GM23338 (cell line): ENCODE measurements at regions not wholly inside any gene's neighbourhood (a gene's known extent, or its start where the extent isn't known, plus 50 kb on each side); places are given as distances from the start of the nearest gene placed in this dataset.

Experiments used
- ATAC-seq: fragments of 200-7000 bp; cut with Tn5 transposase; 3 replicates; pipeline ENCODE4 v1.9.1; 2020
- DNase-seq: peaks from one replicate; pipeline ENCODE4 v3.0.0-alpha.2; 2015; ENCODE audit warnings: low spot score
- H2AFZ ChIP-seq: fragments of 200-600 bp; sonication (generic); 2 replicates; pipeline ENCODE4 v1.8.0; 2016; ENCODE audit warnings: antibody characterized with exemption, mild to moderate bottlenecking, moderate library complexity
- H3F3A ChIP-seq: fragments of 200-600 bp; sonication (generic); replicated peaks from 2 replicates; pipeline ENCODE4 v1.8.0; 2017; ENCODE audit warnings: antibody characterized with exemption, mixed run types, low read depth
- H3K27ac ChIP-seq: fragments of 200-600 bp; sonication (generic); 2 replicates; pipeline ENCODE4 v1.6.1; 2016; ENCODE audit warnings: low read depth
- H3K27me3 ChIP-seq: fragments of 200-600 bp; sonication (generic); 2 replicates; pipeline ENCODE4 v1.8.0; 2016; ENCODE audit warnings: mild to moderate bottlenecking, mixed run types, moderate library complexity; ENCODE audit not compliant: insufficient read depth
- H3K36me3 ChIP-seq: fragments of 200-600 bp; sonication (generic); 2 replicates; pipeline ENCODE4 v1.8.0; 2016; ENCODE audit warnings: mild to moderate bottlenecking; ENCODE audit not compliant: insufficient read depth
- H3K4me1 ChIP-seq: fragments of 200-600 bp; sonication (generic); 2 replicates; pipeline ENCODE4 v1.8.0; 2016; ENCODE audit warnings: mild to moderate bottlenecking, moderate library complexity; ENCODE audit not compliant: insufficient read depth
- H3K4me2 ChIP-seq: fragments of 200-600 bp; sonication (generic); 2 replicates; pipeline ENCODE4 v1.7.1; 2017; ENCODE audit warnings: mixed run types
- H3K4me3 ChIP-seq: fragments of 200-600 bp; sonication (generic); 2 replicates; pipeline ENCODE4 v1.6.1; 2016; ENCODE audit warnings: mixed run types
- H3K79me2 ChIP-seq: fragments of 200-600 bp; sonication (generic); replicated peaks from 2 replicates; pipeline ENCODE4 v1.8.0; 2017; ENCODE audit warnings: mild to moderate bottlenecking; ENCODE audit not compliant: insufficient read depth
- H3K9me2 ChIP-seq: fragments of 200-600 bp; sonication (generic); 2 replicates; pipeline ENCODE4 v1.8.0; 2017; ENCODE audit not compliant: insufficient read depth
- H4K20me1 ChIP-seq: fragments of 200-600 bp; sonication (generic); replicated peaks from 2 replicates; pipeline ENCODE4 v1.8.0; 2017; ENCODE audit warnings: mild to moderate bottlenecking; ENCODE audit not compliant: insufficient read depth
- H3K27ac Mint-ChIP-seq: 2 replicates; pipeline ENCODE4 v1.8.0; 2020; ENCODE audit warnings: inconsistent platforms, mild to moderate bottlenecking, moderate library complexity, mixed read lengths
- H3K27me3 Mint-ChIP-seq: 3 replicates; pipeline ENCODE4 v1.8.0; 2022; ENCODE audit warnings: low read depth, mild to moderate bottlenecking, moderate library complexity, mixed read lengths, inconsistent platforms; ENCODE audit not compliant: insufficient read depth, poor library complexity
- H3K36me3 Mint-ChIP-seq: 3 replicates; pipeline ENCODE4 v1.8.0; 2021; ENCODE audit warnings: low read depth, mild to moderate bottlenecking, inconsistent platforms, moderate library complexity, mixed read lengths
- H3K4me1 Mint-ChIP-seq: 3 replicates; pipeline ENCODE4 v1.8.0; 2020; ENCODE audit warnings: mild to moderate bottlenecking, inconsistent platforms, mixed read lengths
- H3K4me3 Mint-ChIP-seq: 3 replicates; pipeline ENCODE4 v1.8.0; 2021; ENCODE audit warnings: moderate library complexity, mild to moderate bottlenecking, inconsistent platforms, mixed read lengths
- H3K9me3 Mint-ChIP-seq: 3 replicates; pipeline ENCODE4 v1.8.0; 2020; ENCODE audit warnings: moderate library complexity, mild to moderate bottlenecking, inconsistent platforms, mixed read lengths
- EZH2phosphoT487 ChIP-seq: fragments of 200-600 bp; sonication (generic); IDR thresholded peaks from one replicate; pipeline ENCODE4 v1.8.1; 2018; ENCODE audit warnings: antibody characterized with exemption; ENCODE audit not compliant: unreplicated experiment
- NANOG ChIP-seq: IDR thresholded peaks from 2 replicates; pipeline ENCODE4 v1.6.1; 2016; ENCODE audit warnings: antibody characterized with exemption, borderline replicate concordance
- POLR2AphosphoS5 ChIP-seq: IDR thresholded peaks from 2 replicates; pipeline ENCODE4 v1.6.1; 2016; ENCODE audit warnings: antibody characterized with exemption, low read depth
- REST ChIP-seq: IDR thresholded peaks from one replicate; pipeline ENCODE4 v1.6.1; 2018; ENCODE audit warnings: antibody characterized with exemption; ENCODE audit not compliant: unreplicated experiment
- STAT1 ChIP-seq: IDR thresholded peaks from one replicate; pipeline ENCODE4 v1.6.1; 2016; ENCODE audit warnings: antibody characterized with exemption; ENCODE audit not compliant: unreplicated experiment
- ZNF331 ChIP-seq: fragments of 250-450 bp; sonication (Bioruptor Pico); IDR thresholded peaks from 2 replicates; pipeline ENCODE4 v1.5.0; 2020; ENCODE audit warnings: low read depth, mild to moderate bottlenecking, moderate library complexity
- TF ChIP-seq, protein P1 (sequence below): fragments of 250-450 bp; sonication (Bioruptor Pico); IDR thresholded peaks from 2 replicates; pipeline ENCODE4 v1.5.0; 2020; ENCODE audit warnings: mild to moderate bottlenecking, moderate library complexity

DNA sequence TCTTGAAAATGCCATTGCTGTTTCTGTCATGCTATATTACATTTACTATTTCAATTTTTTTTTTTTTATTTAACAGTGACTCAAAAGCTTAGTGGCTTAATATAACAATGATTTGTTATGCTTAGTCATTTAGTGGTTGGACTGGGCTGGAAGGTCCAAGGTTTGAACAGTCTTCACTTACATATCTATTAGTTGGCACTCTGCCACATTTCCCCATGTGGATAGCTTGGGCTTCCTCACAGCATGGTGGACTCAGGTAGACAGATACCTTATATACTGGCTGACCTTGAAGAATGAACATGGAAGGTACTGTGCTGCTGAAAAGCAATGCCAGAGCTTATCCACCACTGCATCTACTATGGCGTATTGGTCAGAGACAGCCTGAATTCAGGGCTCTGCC is 909.5 kb upstream of the SOX11 start (continued):
- TF ChIP-seq, protein P1, sequence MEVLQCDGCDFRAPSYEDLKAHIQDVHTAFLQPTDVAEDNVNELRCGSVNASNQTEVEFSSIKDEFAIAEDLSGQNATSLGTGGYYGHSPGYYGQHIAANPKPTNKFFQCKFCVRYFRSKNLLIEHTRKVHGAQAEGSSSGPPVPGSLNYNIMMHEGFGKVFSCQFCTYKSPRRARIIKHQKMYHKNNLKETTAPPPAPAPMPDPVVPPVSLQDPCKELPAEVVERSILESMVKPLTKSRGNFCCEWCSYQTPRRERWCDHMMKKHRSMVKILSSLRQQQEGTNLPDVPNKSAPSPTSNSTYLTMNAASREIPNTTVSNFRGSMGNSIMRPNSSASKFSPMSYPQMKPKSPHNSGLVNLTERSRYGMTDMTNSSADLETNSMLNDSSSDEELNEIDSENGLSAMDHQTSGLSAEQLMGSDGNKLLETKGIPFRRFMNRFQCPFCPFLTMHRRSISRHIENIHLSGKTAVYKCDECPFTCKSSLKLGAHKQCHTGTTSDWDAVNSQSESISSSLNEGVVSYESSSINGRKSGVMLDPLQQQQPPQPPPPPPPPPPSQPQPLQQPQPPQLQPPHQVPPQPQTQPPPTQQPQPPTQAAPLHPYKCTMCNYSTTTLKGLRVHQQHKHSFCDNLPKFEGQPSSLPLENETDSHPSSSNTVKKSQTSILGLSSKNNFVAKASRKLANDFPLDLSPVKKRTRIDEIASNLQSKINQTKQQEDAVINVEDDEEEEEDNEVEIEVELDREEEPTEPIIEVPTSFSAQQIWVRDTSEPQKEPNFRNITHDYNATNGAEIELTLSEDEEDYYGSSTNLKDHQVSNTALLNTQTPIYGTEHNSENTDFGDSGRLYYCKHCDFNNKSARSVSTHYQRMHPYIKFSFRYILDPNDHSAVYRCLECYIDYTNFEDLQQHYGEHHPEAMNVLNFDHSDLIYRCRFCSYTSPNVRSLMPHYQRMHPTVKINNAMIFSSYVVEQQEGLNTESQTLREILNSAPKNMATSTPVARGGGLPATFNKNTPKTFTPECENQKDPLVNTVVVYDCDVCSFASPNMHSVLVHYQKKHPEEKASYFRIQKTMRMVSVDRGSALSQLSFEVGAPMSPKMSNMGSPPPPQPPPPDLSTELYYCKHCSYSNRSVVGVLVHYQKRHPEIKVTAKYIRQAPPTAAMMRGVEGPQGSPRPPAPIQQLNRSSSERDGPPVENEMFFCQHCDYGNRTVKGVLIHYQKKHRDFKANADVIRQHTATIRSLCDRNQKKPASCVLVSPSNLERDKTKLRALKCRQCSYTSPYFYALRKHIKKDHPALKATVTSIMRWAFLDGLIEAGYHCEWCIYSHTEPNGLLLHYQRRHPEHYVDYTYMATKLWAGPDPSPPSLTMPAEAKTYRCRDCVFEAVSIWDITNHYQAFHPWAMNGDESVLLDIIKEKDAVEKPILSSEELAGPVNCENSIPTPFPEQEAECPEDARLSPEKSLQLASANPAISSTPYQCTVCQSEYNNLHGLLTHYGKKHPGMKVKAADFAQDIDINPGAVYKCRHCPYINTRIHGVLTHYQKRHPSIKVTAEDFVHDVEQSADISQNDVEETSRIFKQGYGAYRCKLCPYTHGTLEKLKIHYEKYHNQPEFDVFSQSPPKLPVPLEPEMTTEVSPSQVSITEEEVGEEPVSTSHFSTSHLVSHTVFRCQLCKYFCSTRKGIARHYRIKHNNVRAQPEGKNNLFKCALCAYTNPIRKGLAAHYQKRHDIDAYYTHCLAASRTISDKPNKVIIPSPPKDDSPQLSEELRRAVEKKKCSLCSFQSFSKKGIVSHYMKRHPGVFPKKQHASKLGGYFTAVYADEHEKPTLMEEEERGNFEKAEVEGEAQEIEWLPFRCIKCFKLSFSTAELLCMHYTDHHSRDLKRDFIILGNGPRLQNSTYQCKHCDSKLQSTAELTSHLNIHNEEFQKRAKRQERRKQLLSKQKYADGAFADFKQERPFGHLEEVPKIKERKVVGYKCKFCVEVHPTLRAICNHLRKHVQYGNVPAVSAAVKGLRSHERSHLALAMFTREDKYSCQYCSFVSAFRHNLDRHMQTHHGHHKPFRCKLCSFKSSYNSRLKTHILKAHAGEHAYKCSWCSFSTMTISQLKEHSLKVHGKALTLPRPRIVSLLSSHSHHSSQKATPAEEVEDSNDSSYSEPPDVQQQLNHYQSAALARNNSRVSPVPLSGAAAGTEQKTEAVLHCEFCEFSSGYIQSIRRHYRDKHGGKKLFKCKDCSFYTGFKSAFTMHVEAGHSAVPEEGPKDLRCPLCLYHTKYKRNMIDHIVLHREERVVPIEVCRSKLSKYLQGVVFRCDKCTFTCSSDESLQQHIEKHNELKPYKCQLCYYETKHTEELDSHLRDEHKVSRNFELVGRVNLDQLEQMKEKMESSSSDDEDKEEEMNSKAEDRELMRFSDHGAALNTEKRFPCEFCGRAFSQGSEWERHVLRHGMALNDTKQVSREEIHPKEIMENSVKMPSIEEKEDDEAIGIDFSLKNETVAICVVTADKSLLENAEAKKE (CRISPR knock-in tag): no peak

GRCh38 chr2:4791488-4791887 is 900.7 kb upstream of the SOX11 start:
- Mint-ChIP-seq H3K27me3 (no peaks in the 10 kb centered on the region), H3K4me3 (no peak overlapping the region), H3K4me1 (no peaks in the 10 kb centered on the region), H3K36me3 (peaks cover 31% of the 10 kb centered on the region), H3K9me3 (peaks cover 66% of the 10 kb centered on the region), H3K27ac (no peak overlapping the region)
- no peaks in the 10 kb centered on the region for H3K9me2 ChIP-seq
- no peak overlapping the region for H2AFZ ChIP-seq
- no peak overlapping the region for H3K4me3 ChIP-seq
- H3K79me2 ChIP-seq: no peaks in the 10 kb centered on the region
- peaks cover 4% of the 10 kb centered on the region; the same call in 1 of the 2 replicates for H3K36me3 ChIP-seq
- no peaks in the 10 kb centered on the region for H3F3A ChIP-seq
- ATAC-seq (no peak), DNase-seq (no peak)
- no peaks in the 10 kb centered on the region for H3K27me3 ChIP-seq
- no peak overlapping the region for H3K4me2 ChIP-seq
- H3K27ac ChIP-seq: no peak overlapping the region
- H3K4me1 ChIP-seq: no peaks in the 10 kb centered on the region
- no peaks in the 10 kb centered on the region for H4K20me1 ChIP-seq
- TF ChIP-seq NANOG (no peak), STAT1 (no peak), EZH2phosphoT487 (no peak), POLR2AphosphoS5 (no peak), REST (no peak), ZNF331 (CRISPR knock-in tag) (no peak)
- TF ChIP-seq, protein P1 (CRISPR knock-in tag): no peak
